Endodermal cell (in vitro differentiated cells): ENCODE measurements at regions not wholly inside any gene's neighbourhood (a gene's known extent, or its start where the extent isn't known, plus 50 kb on each side); places are given as distances from the start of the nearest gene placed in this dataset.

Experiments
- DNase-seq: peaks from one replicate; pipeline ENCODE4 v3.0.0-alpha.2; 2017
- H3K27ac ChIP-seq: 2 replicates; pipeline ENCODE4 v1.5.1; 2013; ENCODE audit warnings: mild to moderate bottlenecking, low read depth, low read length, moderate library complexity
- H3K27me3 ChIP-seq: 2 replicates; pipeline ENCODE4 v1.6.1; 2013; ENCODE audit warnings: mild to moderate bottlenecking, low read length, moderate library complexity; ENCODE audit not compliant: insufficient read depth, control insufficient read depth, poor library complexity, severe bottlenecking
- H3K36me3 ChIP-seq: 2 replicates; pipeline ENCODE4 v1.7.0; 2013; ENCODE audit warnings: mild to moderate bottlenecking, low read length, moderate library complexity; ENCODE audit not compliant: control insufficient read depth, insufficient read depth
- H3K4me1 ChIP-seq: one replicate; pipeline ENCODE4 v1.7.0; 2013; ENCODE audit warnings: low read length; ENCODE audit not compliant: control insufficient read depth, insufficient read depth
- H3K4me3 ChIP-seq: 2 replicates; pipeline ENCODE4 v1.5.1; 2013; ENCODE audit warnings: mild to moderate bottlenecking, low read length, moderate library complexity
- H3K9ac ChIP-seq: 2 replicates; pipeline ENCODE4 v1.6.1; 2013; ENCODE audit warnings: mild to moderate bottlenecking, low read length, moderate library complexity; ENCODE audit not compliant: poor library complexity, severe bottlenecking; ENCODE audit errors: extremely low read depth
- H3K9me3 ChIP-seq: 2 replicates; pipeline ENCODE4 v1.6.1; 2013; ENCODE audit warnings: mild to moderate bottlenecking, low read length, moderate library complexity; ENCODE audit not compliant: control insufficient read depth
- H3K27ac Mint-ChIP-seq: 2 replicates; pipeline ENCODE4 v1.8.0; 2020; ENCODE audit warnings: mixed read lengths
- H3K27me3 Mint-ChIP-seq: 2 replicates; pipeline ENCODE4 v1.8.0; 2021; ENCODE audit warnings: mild to moderate bottlenecking, mixed read lengths; ENCODE audit not compliant: insufficient read depth
- H3K36me3 Mint-ChIP-seq: 2 replicates; pipeline ENCODE4 v1.8.0; 2020; ENCODE audit warnings: low read depth, mixed read lengths
- H3K4me1 Mint-ChIP-seq: 2 replicates; pipeline ENCODE4 v1.8.0; 2020; ENCODE audit warnings: mixed read lengths
- H3K4me3 Mint-ChIP-seq: 2 replicates; pipeline ENCODE4 v1.8.0; 2020; ENCODE audit warnings: mild to moderate bottlenecking, moderate library complexity, mixed read lengths
- H3K9me3 Mint-ChIP-seq: 2 replicates; pipeline ENCODE4 v1.8.0; 2020; ENCODE audit warnings: mild to moderate bottlenecking, mixed read lengths
- WGBS, 2 experiments: methylation state at CpG; one replicate each; pipeline versions ENCODE4 v1.1.5 to v1.1.7; 2013; ENCODE audit warnings: missing lambda C conversion rate in 2 of 2, mixed read lengths in 1 of 2; ENCODE audit not compliant: insufficient coverage in 1 of 2, insufficient read length in 1 of 2; 5-methylcytosine and 5-hydroxymethylcytosine counted together
- TF ChIP-seq, protein P1 (sequence below): fragments of 200-600 bp; sonication (generic); conservative IDR thresholded peaks from 2 replicates; pipeline ENCODE4 v1.5.0; 2021; ENCODE audit warnings: antibody characterized with exemption, mild to moderate bottlenecking

GRCh38 chr10:111347386-111348013 lies 270.7 kb downstream of the ADRA2A start:
- no peaks in the 10 kb centered on the region for H3K27me3 ChIP-seq
- WGBS, 2 experiments: 78 to 95% methylated on average over 4 to 6 of the region's 6 CpGs
- TF ChIP-seq, protein P1, sequence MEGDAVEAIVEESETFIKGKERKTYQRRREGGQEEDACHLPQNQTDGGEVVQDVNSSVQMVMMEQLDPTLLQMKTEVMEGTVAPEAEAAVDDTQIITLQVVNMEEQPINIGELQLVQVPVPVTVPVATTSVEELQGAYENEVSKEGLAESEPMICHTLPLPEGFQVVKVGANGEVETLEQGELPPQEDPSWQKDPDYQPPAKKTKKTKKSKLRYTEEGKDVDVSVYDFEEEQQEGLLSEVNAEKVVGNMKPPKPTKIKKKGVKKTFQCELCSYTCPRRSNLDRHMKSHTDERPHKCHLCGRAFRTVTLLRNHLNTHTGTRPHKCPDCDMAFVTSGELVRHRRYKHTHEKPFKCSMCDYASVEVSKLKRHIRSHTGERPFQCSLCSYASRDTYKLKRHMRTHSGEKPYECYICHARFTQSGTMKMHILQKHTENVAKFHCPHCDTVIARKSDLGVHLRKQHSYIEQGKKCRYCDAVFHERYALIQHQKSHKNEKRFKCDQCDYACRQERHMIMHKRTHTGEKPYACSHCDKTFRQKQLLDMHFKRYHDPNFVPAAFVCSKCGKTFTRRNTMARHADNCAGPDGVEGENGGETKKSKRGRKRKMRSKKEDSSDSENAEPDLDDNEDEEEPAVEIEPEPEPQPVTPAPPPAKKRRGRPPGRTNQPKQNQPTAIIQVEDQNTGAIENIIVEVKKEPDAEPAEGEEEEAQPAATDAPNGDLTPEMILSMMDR: no peak
- H3K4me1 Mint-ChIP-seq: no peaks in the 10 kb centered on the region
- H3K27ac ChIP-seq: no peak overlapping the region
- no peaks in the 10 kb centered on the region for H3K4me1 ChIP-seq
- no peak overlapping the region for H3K27ac Mint-ChIP-seq
- H3K9me3 Mint-ChIP-seq: peaks cover 9% of the 10 kb centered on the region
- H3K9me3 ChIP-seq: no peaks in the 10 kb centered on the region
- no peaks in the 10 kb centered on the region for H3K36me3 Mint-ChIP-seq
- H3K9ac ChIP-seq: no peak overlapping the region
- no peaks in the 10 kb centered on the region for H3K36me3 ChIP-seq
- DNase-seq: no peak
- H3K4me3 Mint-ChIP-seq: no peak overlapping the region
- H3K27me3 Mint-ChIP-seq: no peaks in the 10 kb centered on the region
- H3K4me3 ChIP-seq: no peak overlapping the region

DNA sequence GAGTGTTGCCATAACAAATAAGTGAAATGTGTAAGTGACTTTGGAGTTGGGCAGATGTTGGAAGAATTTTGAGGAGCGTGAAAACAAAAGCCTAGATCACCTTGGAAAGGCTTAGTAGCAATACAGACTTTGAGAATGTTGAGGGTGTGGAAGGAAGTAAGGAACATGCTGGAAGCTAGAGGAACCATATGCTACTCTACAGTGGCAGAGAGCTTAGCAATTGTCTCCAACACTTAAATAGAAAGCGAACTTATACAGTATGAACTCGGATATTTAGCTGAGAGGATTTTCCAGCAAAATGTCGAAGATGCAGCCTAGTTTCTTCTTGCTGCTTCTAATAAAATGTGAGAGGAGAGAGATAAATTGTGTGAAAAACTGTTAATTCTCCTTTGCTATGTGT lies 271.2 kb downstream of the ADRA2A start:
- no peaks in the 10 kb centered on the region for H3K4me1 Mint-ChIP-seq
- no peaks in the 10 kb centered on the region for H3K27me3 Mint-ChIP-seq
- no peaks in the 10 kb centered on the region for H3K4me1 ChIP-seq
- TF ChIP-seq, protein P1: no peak
- no peaks in the 10 kb centered on the region for H3K9me3 ChIP-seq
- H3K9ac ChIP-seq: no peak overlapping the region
- no peaks in the 10 kb centered on the region for H3K36me3 Mint-ChIP-seq
- no peak for DNase-seq
- no peak overlapping the region for H3K4me3 ChIP-seq
- WGBS, 2 experiments: 83 to 90% methylated on average over 4 of the region's 4 CpGs
- no peak overlapping the region for H3K27ac Mint-ChIP-seq
- H3K9me3 Mint-ChIP-seq: peaks cover 3% of the 10 kb centered on the region
- H3K27me3 ChIP-seq: no peaks in the 10 kb centered on the region
- H3K27ac ChIP-seq: no peak overlapping the region
- H3K4me3 Mint-ChIP-seq: no peak overlapping the region
- H3K36me3 ChIP-seq: no peaks in the 10 kb centered on the region

- TF ChIP-seq, protein P1: no peak
- Histone ChIP-seq H3K27ac (no peak overlapping the region), H3K9me3 (no peaks in the 10 kb centered on the region), H3K36me3 (no peaks in the 10 kb centered on the region), H3K27me3 (no peaks in the 10 kb centered on the region), H3K4me3 (no peak overlapping the region), H3K4me1 (no peaks in the 10 kb centered on the region), H3K9ac (no peak overlapping the region)
- no peak for DNase-seq
- Mint-ChIP-seq H3K4me3 (no peak overlapping the region), H3K4me1 (no peaks in the 10 kb centered on the region), H3K9me3 (no peaks in the 10 kb centered on the region), H3K27me3 (no peaks in the 10 kb centered on the region), H3K27ac (no peak overlapping the region), H3K36me3 (no peaks in the 10 kb centered on the region)
- no CpG with 5 or more reads among the region's 1 CpG for WGBS, 2 experiments
Measured at GRCh38 chr10:111354859-111355258, 278.0 kb downstream of the ADRA2A start.
